Femur (tissue), 1 donor: ENCODE measurements at regions not wholly inside any gene's neighbourhood (a gene's known extent, or its start where the extent isn't known, plus 50 kb on each side); places are given as distances from the start of the nearest gene placed in this dataset.
A peak's percentile ranks its signal among the peaks of the same experiment; 100 is the strongest.

ENCODE experiments used
- DNase-seq: peaks from one replicate; pipeline ENCODE4 v3.0.0-alpha.2; 2017

- DNase-seq: no peak
Measured at GRCh38 chr3:124092811-124093210, 100.9 kb upstream of the ROPN1 start.

DNA sequence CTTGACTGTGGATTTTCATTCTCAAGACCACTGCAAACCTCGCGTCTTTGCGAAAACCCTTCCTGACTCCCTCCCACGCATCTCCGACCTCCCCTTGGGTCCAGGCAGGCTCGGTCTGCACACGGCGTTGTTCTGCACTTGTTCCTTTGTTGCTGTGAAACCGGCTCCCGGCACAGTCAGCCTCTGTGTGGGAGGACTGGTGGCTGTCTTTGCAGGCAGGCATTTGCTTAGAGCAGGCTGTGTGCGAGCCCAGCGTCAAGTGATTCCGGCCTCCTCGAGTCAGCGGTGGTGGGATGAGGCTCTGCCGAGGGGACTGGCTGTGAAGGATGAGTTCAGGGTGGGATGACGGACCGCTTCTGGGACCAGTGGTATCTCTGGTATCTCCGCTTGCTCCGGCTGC is 102.6 kb upstream of the ROPN1 start:
- no peak for DNase-seq

DNA sequence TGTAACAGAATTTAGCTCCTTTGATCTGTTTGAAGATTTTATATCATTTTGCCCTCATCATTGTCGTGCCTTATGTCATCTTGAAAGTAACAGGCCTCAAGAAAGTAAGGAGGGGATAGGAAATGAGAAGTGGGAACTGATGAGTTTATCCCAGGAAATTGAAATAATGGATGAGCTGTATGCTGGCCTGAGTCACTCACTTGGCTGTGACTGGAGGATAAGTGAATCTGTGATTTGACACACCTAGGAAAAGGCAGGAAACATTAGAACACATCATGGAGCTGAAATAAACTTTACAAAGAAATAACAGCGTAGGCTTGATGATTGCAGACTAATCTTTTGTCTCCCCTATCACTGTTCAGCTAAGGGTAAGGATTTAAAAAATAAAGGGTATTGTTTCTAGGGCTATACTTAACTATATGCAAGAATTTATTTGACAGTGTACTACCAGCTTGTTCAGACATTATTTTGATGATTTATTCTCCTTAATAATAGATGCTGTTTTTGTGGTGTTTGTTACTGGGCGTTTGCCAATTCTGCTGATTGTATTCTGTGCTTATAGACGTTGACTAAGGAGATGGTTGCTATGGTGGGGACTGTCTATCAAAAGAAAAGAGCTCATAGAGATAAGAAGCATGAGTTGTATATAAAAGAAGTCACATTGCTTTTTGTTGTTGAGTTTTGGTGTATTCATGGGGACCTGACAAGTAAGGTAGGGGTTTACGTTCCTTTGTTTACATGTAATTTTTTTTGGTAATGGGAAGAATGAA is 105.6 kb upstream of the ROPN1 start:
- DNase-seq: no peak

GRCh38 chr3:124101643-124102042 is 109.7 kb upstream of the ROPN1 start:
- no peak for DNase-seq

DNA sequence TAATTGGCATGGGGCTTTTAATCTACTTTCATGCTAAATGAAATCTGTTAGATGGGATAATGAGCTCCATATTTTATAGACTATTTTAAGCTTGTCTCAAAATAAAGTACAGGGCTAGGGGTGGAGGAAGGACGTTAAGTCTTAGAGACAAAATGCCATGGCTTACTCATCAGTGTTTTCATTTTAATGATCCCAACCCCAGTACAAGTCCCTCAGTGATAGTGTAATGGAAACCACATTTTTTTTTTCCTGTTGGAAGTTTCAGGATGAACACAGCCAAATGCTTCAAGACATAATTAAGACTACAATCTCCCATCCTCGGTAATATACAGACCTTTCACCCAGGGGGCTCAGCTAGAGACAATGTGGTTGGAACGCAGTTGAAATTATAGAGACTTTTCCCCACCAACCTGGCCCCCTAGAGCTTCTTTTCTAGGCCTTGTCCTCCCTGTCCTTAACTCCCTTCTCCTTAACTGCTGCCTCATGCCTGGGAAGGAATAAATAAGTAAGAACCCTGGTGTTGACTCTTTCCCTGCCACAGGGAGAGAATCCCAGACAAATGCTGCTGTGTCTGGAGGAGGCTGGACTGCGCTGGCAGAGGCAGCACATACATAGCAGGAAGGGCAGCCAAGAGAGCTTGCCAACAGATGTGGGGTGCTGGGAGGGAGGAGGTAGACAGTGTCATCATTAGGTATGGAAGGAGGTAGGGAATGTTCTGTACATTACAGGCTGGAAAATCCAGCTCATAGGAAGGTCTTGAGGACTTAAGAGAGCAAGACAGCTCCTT is 115.4 kb upstream of the ROPN1 start:
- peak; percentile 51 for DNase-seq

DNA sequence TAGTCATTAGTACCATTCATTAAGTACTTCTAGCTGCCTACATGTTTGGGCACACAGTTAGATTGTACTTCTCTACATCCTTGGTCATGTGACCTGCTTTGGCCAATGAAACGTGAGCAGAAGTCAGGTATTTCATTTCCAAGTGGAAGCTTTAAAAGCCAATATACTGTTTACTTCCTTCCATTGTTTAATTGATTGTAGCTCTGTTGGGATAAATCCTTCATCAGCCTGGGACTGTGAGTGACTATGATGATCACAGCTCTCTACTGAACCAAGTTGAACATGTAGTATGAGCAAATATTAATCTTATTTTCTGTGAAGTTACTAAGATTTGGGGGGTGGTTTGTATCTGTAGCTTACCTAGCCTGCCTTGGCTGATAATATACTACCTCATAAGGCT is 116.5 kb upstream of the ROPN1 start:
- no peak for DNase-seq

GRCh38 chr3:124113485-124113884 is 121.6 kb upstream of the ROPN1 start:
- no peak for DNase-seq

- no peak for DNase-seq
Measured at GRCh38 chr3:124115279-124115678, 123.4 kb upstream of the ROPN1 start.

- no peak for DNase-seq
Measured at GRCh38 chr3:124115956-124116355, 124.0 kb upstream of the ROPN1 start.

DNA sequence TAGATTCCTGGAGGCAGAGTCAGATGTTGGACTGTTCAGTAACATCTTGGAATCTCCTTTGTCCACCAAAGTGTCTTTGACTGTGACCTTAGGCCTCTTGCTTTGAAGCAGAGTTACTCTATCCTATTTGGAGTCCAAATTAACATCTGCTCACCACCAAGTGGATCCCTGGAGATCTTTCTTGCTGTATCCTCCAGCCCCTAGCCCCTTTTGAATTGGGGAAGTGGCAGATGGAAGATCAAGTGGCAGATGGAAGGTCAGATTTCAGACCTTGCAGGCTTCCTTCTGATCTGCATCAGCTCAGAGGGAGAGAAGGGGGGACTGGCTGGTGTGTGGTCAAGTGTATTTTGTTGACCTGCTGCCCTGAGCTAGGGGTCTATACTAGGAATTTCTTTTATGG is 125.0 kb upstream of the ROPN1 start:
- no peak for DNase-seq

GRCh38 chr3:124117486-124117885 is 125.6 kb upstream of the ROPN1 start:
- no peak for DNase-seq

DNA sequence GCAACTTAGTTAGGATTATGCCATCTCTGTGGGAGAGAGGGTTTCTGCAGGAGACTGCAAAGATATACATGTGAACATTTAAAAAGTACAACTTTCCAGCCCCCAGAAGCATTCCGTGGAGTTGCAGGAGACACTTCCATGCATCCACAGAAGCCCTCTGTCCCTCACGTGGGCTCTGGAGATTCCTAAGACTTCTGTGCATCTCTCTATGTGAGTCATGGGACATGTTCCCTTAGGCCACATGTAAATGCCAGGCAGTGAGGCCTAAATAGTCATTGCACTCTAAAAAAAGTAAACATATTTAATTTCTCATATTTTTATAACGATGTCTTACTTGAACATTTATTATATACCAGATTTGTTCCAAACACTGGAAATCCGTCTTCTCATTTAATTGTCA is 126.5 kb upstream of the ROPN1 start:
- DNase-seq: no peak

DNA sequence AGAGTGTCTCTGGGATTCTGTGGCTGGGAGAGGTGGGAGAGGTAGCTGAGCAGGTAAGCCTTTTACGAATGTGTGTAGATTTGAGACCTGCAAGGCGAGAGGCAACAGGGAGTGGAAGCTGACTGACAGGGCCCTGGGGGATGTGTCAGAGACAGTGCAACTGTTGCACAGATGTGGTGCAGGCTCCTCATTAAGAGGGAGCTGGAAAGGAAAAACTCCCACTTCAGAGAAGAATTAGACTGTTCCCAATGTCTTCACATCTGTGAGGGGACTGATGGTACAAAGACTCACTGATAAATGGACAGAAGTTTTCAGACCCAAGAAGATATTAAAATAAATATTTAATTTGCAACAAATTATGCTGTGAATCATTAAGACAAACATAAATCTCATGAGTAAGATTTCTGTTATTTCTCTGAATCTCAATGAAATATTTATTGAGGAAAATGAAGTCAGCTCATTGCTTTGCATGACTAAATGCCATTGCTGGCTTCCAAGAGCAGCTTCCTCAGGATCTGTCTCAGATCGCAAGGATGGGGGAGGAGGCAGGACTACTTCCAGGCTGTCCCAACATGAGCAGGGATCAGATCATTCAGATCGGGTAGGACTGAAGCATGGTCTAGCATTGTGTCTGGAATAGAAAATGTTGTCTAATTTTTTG is 127.3 kb upstream of the ROPN1 start:
- no peak for DNase-seq

DNA sequence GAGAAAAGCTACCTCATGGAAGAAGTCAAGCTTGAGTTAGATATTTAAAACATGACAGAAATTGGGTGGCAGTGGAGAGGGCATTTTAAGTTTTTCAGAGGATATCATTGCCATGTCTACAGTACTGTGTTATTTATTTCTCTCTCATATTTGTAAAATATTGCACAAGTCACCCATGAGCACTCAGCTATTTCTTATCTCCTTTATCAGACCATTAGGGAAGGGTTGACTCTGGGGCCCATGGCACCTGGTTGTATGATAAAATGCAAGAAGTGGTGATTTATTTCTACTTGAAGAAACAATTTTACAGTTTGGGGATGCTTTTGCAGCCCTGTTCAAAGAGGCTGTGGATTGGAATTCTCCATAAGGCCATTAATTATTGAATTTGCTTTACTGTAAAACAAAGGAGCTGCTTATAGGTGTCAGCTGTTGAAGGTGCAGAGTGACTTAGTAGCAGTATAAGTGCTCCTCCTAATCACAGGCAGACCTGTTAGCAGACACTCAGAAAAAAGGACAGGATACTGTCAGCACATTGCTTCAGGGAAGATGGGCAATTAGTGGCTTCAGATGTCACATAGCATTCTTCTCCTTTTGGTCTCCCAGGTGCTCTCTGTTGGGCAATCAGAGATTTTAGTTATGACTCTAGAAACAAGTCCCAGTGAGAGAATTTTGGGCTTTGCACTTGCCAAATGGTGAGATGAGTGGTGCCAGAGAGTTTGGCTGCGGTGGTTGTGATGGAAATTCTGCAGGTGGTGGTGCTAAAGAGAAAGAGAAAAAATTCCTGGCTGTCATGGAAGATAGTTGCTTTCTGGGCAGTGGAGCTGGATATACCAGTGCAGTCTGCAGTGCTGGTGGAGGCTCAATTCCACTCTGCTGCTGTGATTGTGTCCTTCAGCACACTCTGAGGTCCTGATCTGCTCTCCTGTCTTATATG is 129.7 kb upstream of the ROPN1 start:
- DNase-seq: no peak

- DNase-seq: no peak
Measured at GRCh38 chr3:124125315-124125714, 133.4 kb upstream of the ROPN1 start.

GRCh38 chr3:124126436-124127023 is 134.6 kb upstream of the ROPN1 start:
- DNase-seq: no peak

DNA sequence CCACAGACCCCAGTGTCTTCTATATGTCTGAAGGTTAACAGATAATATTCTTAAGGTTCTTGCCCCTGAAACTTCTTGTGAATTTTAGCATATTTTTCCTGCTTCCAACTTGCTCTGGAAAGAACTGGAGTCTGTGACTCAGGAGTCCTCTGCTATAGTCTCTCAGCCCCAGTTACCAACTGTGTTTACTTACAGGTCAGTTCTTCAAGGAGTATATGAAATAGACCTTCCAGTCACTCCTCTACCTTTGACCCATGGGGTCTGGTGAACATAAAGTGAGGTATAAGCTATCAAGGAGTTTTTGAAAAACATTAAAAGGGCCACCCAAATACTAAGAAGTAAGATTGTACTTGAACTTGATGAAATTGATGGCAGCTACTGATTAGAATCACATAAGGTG is 139.2 kb upstream of the ROPN1 start:
- DNase-seq: no peak

DNA sequence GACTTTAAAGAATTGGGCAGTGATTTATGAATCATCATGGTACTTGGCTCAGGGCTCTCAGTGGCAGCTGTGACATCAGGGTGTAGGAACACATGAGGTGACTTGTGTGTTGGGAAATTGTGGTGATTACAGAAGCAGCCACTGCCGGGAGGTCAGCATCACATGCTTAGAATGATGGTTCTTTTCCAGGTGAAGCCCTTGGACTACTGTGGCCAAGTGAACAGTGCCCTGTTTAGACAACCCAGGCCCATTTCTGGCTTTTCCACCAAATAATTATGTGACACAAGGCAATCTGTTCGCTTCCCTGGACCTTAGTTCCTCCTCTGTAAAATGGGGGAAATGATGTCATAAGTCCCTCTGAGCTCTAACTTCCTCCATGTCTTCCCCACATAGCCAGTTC is 139.7 kb upstream of the ROPN1 start:
- no peak for DNase-seq

DNA sequence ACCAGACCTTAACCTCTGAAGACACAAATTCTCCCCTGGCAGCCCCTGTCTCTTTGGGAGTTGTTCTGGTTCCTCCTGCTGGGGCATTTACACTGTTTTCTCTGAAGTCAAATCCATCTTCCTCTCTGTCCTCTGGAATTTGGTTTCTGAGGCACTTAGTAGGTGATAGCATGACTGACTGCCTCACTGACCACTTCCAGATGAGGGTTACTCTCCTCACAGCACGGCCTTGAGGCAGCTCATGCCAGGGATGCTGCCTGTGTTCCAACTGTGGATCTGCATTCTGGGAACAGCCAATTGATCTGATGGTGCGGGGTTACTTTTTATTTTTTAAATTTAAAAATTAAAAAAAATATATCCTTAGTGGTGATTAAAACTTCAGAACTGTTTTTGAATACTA is 140.9 kb upstream of the ROPN1 start:
- no peak for DNase-seq

GRCh38 chr3:124133366-124133940 is 141.5 kb upstream of the ROPN1 start:
- no peak for DNase-seq

DNA sequence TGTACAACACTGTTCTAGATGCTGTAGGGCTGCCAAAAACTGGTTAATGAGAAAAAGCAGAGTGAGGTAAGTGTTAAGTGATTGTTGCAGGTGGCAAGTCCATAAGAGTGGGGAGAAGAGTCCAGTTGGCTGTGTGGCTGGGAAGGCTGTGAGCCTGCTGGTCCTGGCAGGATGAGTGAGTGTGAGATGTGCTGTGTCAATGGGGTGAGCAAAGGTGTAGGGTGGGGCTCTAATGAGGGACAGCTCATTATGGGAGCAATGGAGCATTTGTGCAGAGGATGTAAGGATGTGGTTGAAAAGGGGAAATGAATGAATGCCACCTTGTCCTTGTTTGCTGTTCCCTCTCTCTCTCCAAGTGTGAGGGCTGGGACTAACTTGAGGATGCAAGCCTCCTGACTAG is 145.3 kb upstream of the ROPN1 start:
- no peak for DNase-seq

GRCh38 chr3:124138148-124138547 is 146.2 kb upstream of the ROPN1 start:
- DNase-seq: no peak
